Caco-2 (cell line): ENCODE measurements at regions not wholly inside any gene's neighbourhood (a gene's known extent, or its start where the extent isn't known, plus 50 kb on each side); places are given as distances from the start of the nearest gene placed in this dataset.

Experiments
- BruUV-seq: library from RNA; stranded (reverse); fragments of 400-500 nt; replicated peaks from 2 replicates; lab custom pipeline; 2021; lab: Mats Ljungman, UMichigan
- CTCF ChIA-PET: fragments of 300-600 bp; sonication (Branson Sonifier 250); formaldehyde crosslinking; loops from one replicate; lab custom pipeline; 2022; ENCODE audit warnings: antibody characterized with exemption; lab: Charles Lee
- POLR2A ChIA-PET: fragments of 300-600 bp; sonication (Branson Sonifier 250); formaldehyde crosslinking; loops from one replicate; lab custom pipeline; 2022; ENCODE audit warnings: antibody characterized with exemption; lab: Charles Lee
- DNase-seq, 2 experiments: peaks; one replicate each; pipeline versions ENCODE4 v3.0.0 to v3.0.0-alpha.2; 2020 to 2022
- H3K27me3 ChIP-seq: replicated peaks from 2 replicates; pipeline ENCODE4 v1.6.0; 2011; ENCODE audit warnings: low read length; ENCODE audit not compliant: control insufficient read depth, insufficient read depth
- H3K36me3 ChIP-seq: 2 replicates; pipeline ENCODE4 v1.5.1; 2011; ENCODE audit warnings: low read length; ENCODE audit not compliant: control insufficient read depth, insufficient read depth
- H3K4me1 ChIP-seq: fragments of 250-450 bp; sonication (Bioruptor Pico); 2 replicates; pipeline ENCODE4 v1.5.1; 2020; ENCODE audit warnings: mild to moderate bottlenecking
- H3K4me3 ChIP-seq: 2 replicates; pipeline ENCODE4 v1.5.1; 2011; ENCODE audit warnings: low read depth, mild to moderate bottlenecking, control low read depth, low read length
- H3K9me3 ChIP-seq: fragments of 250-450 bp; sonication (Bioruptor Pico); 2 replicates; pipeline ENCODE4 v1.5.1; 2020; ENCODE audit warnings: mild to moderate bottlenecking, moderate library complexity
- H3K27ac Mint-ChIP-seq: one replicate; pipeline ENCODE4 v1.8.0; 2022; ENCODE audit warnings: mixed read lengths; ENCODE audit not compliant: unreplicated experiment
- H3K27me3 Mint-ChIP-seq: one replicate; pipeline ENCODE4 v1.8.0; 2022; ENCODE audit warnings: mixed read lengths; ENCODE audit not compliant: insufficient read depth, unreplicated experiment
- H3K36me3 Mint-ChIP-seq: one replicate; pipeline ENCODE4 v1.8.0; 2022; ENCODE audit warnings: mild to moderate bottlenecking, mixed read lengths; ENCODE audit not compliant: insufficient read depth, unreplicated experiment
- H3K4me1 Mint-ChIP-seq: one replicate; pipeline ENCODE4 v1.8.0; 2022; ENCODE audit warnings: low read depth, mixed read lengths; ENCODE audit not compliant: unreplicated experiment
- H3K4me3 Mint-ChIP-seq: one replicate; pipeline ENCODE4 v1.8.0; 2022; ENCODE audit warnings: mild to moderate bottlenecking, moderate library complexity, mixed read lengths; ENCODE audit not compliant: unreplicated experiment
- H3K9me3 Mint-ChIP-seq: one replicate; pipeline ENCODE4 v1.8.0; 2022; ENCODE audit warnings: mixed read lengths; ENCODE audit not compliant: unreplicated experiment
- intact Hi-C: fragments of 100-400 bp; cut with micrococcal nuclease; formaldehyde crosslinking; loops from one replicate; pipeline ENCODE4 v1.10.0; 2022; ENCODE audit not compliant: unreplicated experiment
- TF ChIP-seq, protein P1 (sequence below), 2 experiments: fragments of 200-600 bp in 1 of 2; IDR thresholded peaks; 1 replicate in 1 of 2; 2 replicates in 1 of 2; pipeline versions ENCODE4 v1.5.1 to v1.8.0; 2011 to 2022; ENCODE audit warnings: antibody characterized with exemption in 1 of 2, control low read depth in 1 of 2, inconsistent platforms in 1 of 2, low read depth in 1 of 2, low read length in 1 of 2, mild to moderate bottlenecking in 1 of 2, moderate library complexity in 1 of 2; ENCODE audit not compliant: insufficient read depth in 1 of 2, severe bottlenecking in 1 of 2, unreplicated experiment in 1 of 2

DNA sequence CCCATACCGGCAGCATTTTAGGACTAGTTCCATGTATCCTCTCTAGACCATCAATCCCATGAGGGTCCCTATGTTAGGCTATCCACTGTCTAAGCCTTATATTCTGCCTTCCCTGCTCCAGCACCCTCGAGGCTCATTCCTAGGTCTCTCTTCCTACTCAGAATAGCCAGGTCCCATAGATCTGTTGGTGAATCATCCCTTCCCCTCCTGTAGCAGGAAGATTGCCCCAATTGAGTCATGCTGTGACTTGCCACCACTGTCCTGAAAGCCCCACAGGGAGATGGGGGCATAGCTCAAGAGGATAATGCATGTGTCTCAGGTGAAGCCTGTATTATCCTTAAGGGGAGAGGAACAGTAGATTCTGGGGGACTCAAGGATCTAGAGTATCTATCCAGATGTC lies 143.1 kb upstream of the MOCS1 start:
- Mint-ChIP-seq H3K36me3 (no peaks in the 10 kb centered on the region), H3K27me3 (peaks cover 9% of the 10 kb centered on the region), H3K4me3 (no peak overlapping the region), H3K4me1 (peaks cover 9% of the 10 kb centered on the region), H3K9me3 (no peaks in the 10 kb centered on the region), H3K27ac (no peak overlapping the region)
- TF ChIP-seq, protein P1, sequence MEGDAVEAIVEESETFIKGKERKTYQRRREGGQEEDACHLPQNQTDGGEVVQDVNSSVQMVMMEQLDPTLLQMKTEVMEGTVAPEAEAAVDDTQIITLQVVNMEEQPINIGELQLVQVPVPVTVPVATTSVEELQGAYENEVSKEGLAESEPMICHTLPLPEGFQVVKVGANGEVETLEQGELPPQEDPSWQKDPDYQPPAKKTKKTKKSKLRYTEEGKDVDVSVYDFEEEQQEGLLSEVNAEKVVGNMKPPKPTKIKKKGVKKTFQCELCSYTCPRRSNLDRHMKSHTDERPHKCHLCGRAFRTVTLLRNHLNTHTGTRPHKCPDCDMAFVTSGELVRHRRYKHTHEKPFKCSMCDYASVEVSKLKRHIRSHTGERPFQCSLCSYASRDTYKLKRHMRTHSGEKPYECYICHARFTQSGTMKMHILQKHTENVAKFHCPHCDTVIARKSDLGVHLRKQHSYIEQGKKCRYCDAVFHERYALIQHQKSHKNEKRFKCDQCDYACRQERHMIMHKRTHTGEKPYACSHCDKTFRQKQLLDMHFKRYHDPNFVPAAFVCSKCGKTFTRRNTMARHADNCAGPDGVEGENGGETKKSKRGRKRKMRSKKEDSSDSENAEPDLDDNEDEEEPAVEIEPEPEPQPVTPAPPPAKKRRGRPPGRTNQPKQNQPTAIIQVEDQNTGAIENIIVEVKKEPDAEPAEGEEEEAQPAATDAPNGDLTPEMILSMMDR (IDR thresholded peaks at IDR 0.05; ENCODE audit: insufficient read depth in 1 of 2, low read depth in 1 of 2, low read length in 1 of 2, severe bottlenecking in 1 of 2, unreplicated experiment in 1 of 2), result no peak
- Histone ChIP-seq H3K4me1 (no peaks in the 10 kb centered on the region), H3K9me3 (no peaks in the 10 kb centered on the region), H3K27me3 (no peaks in the 10 kb centered on the region), H3K4me3 (no peak overlapping the region), H3K36me3 (no peaks in the 10 kb centered on the region)
- BruUV-seq, result no TSS peak
- ChIA-PET CTCF (no interaction called here), POLR2A (no interaction called here)
- intact Hi-C loops, result no loop called here
- DNase-seq, result no peak

DNA sequence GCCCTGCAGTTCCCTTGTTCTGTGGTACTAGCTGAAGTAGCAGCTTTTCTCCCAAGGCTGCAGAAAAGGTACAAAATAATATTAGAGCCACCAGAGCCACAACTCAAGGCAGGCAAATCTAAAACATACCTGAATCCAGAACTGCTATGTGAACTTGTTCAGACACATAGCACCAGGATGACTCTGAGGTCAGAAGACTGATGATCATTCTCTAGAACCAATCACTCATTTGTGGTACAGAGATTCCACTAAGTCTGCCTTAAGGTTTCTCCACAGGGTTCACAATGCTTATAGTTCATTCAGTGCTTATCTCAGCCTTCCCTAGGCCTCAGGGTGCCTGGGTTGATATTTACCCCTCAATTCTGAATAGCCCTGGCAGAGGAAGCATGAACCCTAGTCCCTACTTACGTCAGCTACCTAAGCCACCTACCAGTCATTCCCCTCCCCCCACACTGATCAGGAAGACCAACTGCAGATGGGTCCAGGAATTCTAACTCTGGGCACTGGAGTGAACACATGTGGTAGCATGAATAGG lies 140.9 kb upstream of the MOCS1 start:
- no peak overlapping the region for H3K27ac Mint-ChIP-seq
- peaks cover 11% of the 10 kb centered on the region for H3K27me3 Mint-ChIP-seq
- H3K4me3 Mint-ChIP-seq, result no peak overlapping the region
- no peaks in the 10 kb centered on the region for H3K9me3 Mint-ChIP-seq
- TF ChIP-seq, protein P1 (IDR thresholded peaks at IDR 0.05; ENCODE audit: insufficient read depth in 1 of 2, low read depth in 1 of 2, low read length in 1 of 2, severe bottlenecking in 1 of 2, unreplicated experiment in 1 of 2), result no peak
- Histone ChIP-seq H3K36me3 (no peaks in the 10 kb centered on the region), H3K4me1 (no peaks in the 10 kb centered on the region), H3K9me3 (no peaks in the 10 kb centered on the region), H3K4me3 (no peak overlapping the region), H3K27me3 (no peaks in the 10 kb centered on the region)
- H3K36me3 Mint-ChIP-seq, result no peaks in the 10 kb centered on the region
- H3K4me1 Mint-ChIP-seq, result peaks cover 9% of the 10 kb centered on the region
- BruUV-seq, result no TSS peak
- ChIA-PET CTCF (no interaction called here), POLR2A (no interaction called here)
- intact Hi-C loops, result no loop called here
- no peak for DNase-seq

DNA sequence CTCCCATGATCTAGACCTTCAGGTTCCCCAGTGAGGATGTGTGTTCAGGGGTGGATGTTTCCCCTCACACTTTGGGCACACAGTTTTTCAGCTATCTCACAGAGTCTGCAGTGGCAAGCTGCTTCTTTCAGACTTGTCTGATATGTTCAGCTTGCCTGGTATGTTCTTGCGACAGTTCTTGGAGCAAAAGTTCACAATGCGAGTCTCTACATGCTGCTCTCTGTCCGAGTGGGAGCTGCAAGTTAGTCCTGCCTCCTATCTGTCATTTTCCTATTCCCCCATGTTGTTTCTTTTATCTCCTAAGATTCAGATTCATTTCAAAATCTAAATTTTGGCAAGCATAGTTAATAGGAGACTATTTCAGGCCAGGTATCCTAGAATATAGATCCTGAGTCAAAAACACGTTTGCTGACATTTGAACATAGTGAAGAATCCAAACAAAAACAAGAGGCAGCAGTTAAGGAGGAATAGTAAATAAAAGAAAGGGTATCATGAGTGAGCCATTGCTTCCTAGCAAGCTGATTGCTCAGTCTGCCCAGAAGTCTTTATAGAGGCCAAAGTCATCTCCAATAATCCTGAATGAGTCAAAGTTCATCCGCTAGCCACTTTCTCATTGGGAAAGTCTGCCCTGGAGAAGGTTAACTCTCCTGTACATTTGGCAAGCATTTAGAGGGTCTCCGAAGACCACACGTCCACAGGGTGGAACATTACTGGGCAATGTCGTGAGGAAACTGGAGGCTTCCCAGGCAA lies 140.2 kb upstream of the MOCS1 start:
- Histone ChIP-seq H3K4me1 (no peaks in the 10 kb centered on the region), H3K27me3 (no peaks in the 10 kb centered on the region), H3K4me3 (no peak overlapping the region), H3K36me3 (no peaks in the 10 kb centered on the region), H3K9me3 (no peaks in the 10 kb centered on the region)
- Mint-ChIP-seq H3K27me3 (peaks cover 11% of the 10 kb centered on the region), H3K36me3 (no peaks in the 10 kb centered on the region), H3K9me3 (no peaks in the 10 kb centered on the region), H3K4me3 (no peak overlapping the region), H3K4me1 (peaks cover 9% of the 10 kb centered on the region), H3K27ac (no peak overlapping the region)
- ChIA-PET POLR2A (no interaction called here), CTCF (no interaction called here)
- BruUV-seq, result no TSS peak
- no peak for DNase-seq
- TF ChIP-seq, protein P1 (IDR thresholded peaks at IDR 0.05; ENCODE audit: insufficient read depth in 1 of 2, low read depth in 1 of 2, low read length in 1 of 2, severe bottlenecking in 1 of 2, unreplicated experiment in 1 of 2), result no peak
- intact Hi-C loops, result no loop called here
